WTC11 (cell line): ENCODE measurements at regions not wholly inside any gene's neighbourhood (a gene's known extent, or its start where the extent isn't known, plus 50 kb on each side); places are given as distances from the start of the nearest gene placed in this dataset.

Source experiments
- ATAC-seq: fragments of 200-7000 bp; cut with Tn5 transposase; 2 replicates; pipeline ENCODE4 v1.10.0; 2021; ENCODE audit warnings: mild to moderate bottlenecking, moderate library complexity
- CTCF ChIA-PET: fragments of 300-600 bp; sonication (Branson Sonifier 250); formaldehyde crosslinking; loops from one replicate; lab custom pipeline; 2021; ENCODE audit warnings: antibody characterized with exemption; lab: Charles Lee
- POLR2A ChIA-PET: fragments of 350-600 bp; sonication (Branson Sonifier 250); formaldehyde crosslinking; loops from one replicate; lab custom pipeline; 2021; ENCODE audit warnings: antibody characterized with exemption; lab: Charles Lee
- DNase-seq: peaks from one replicate; pipeline ENCODE4 v3.0.0; 2021; ENCODE audit warnings: low spot score
- H3K27ac Mint-ChIP-seq: 2 replicates; pipeline ENCODE4 v1.8.0; 2021; ENCODE audit warnings: mixed read lengths
- H3K27me3 Mint-ChIP-seq: 2 replicates; pipeline ENCODE4 v1.8.0; 2021; ENCODE audit warnings: low read depth, mild to moderate bottlenecking, moderate library complexity, mixed read lengths
- H3K36me3 Mint-ChIP-seq: 2 replicates; pipeline ENCODE4 v1.8.0; 2021; ENCODE audit warnings: mixed read lengths
- H3K4me1 Mint-ChIP-seq: 2 replicates; pipeline ENCODE4 v1.8.0; 2022; ENCODE audit warnings: mixed read lengths
- H3K4me3 Mint-ChIP-seq: 2 replicates; pipeline ENCODE4 v1.8.0; 2021; ENCODE audit warnings: mild to moderate bottlenecking, moderate library complexity, mixed read lengths
- H3K9me3 Mint-ChIP-seq: 2 replicates; pipeline ENCODE4 v1.8.0; 2021; ENCODE audit warnings: mixed read lengths
- AFF4 ChIP-seq: sonication (generic); formaldehyde crosslinking; IDR thresholded peaks from 2 replicates; pipeline ENCODE4 v1.8.1; 2023; ENCODE audit warnings: mild to moderate bottlenecking, missing genetic modification reagents, borderline replicate concordance
- CDX4 ChIP-seq: fragments of 250-450 bp; sonication (Bioruptor Pico); IDR thresholded peaks from 2 replicates; pipeline ENCODE4 v1.9.0; 2021; ENCODE audit warnings: moderate library complexity, mild to moderate bottlenecking, inconsistent platforms, borderline replicate concordance
- CTCF ChIP-seq: fragments of 200-600 bp; IDR thresholded peaks from 2 replicates; pipeline ENCODE4 v1.8.0; 2022; ENCODE audit warnings: antibody characterized with exemption
- JAZF1 ChIP-seq: fragments of 250-450 bp; sonication (Bioruptor Pico); IDR thresholded peaks from 2 replicates; pipeline ENCODE4 v1.9.0; 2021; ENCODE audit warnings: moderate library complexity, mild to moderate bottlenecking, inconsistent platforms
- NR2C2 ChIP-seq: sonication (generic); formaldehyde crosslinking; IDR thresholded peaks from 2 replicates; pipeline ENCODE4 v1.8.0; 2022; ENCODE audit warnings: mild to moderate bottlenecking, missing genetic modification reagents
- SMAD4 ChIP-seq: sonication (generic); formaldehyde crosslinking; IDR thresholded peaks from 2 replicates; pipeline ENCODE4 v1.8.0; 2022; ENCODE audit warnings: mild to moderate bottlenecking, missing genetic modification reagents
- TEAD4 ChIP-seq: sonication (generic); formaldehyde crosslinking; IDR thresholded peaks from 2 replicates; pipeline ENCODE4 v1.8.0; 2022; ENCODE audit warnings: mild to moderate bottlenecking, missing genetic modification reagents
- ZNF138 ChIP-seq: sonication (generic); formaldehyde crosslinking; conservative IDR thresholded peaks from 2 replicates; pipeline ENCODE4 v1.8.1; 2022; ENCODE audit warnings: mild to moderate bottlenecking, moderate library complexity, missing genetic modification reagents
- ZNF317 ChIP-seq: sonication (generic); formaldehyde crosslinking; IDR thresholded peaks from 2 replicates; pipeline ENCODE4 v1.8.1; 2023; ENCODE audit warnings: low read depth, mild to moderate bottlenecking, moderate library complexity, missing genetic modification reagents, borderline replicate concordance
- ZNF416 ChIP-seq: fragments of 250-450 bp; sonication (Bioruptor Pico); IDR thresholded peaks from 2 replicates; pipeline ENCODE4 v1.9.0; 2021; ENCODE audit warnings: mild to moderate bottlenecking, inconsistent platforms
- ZNF532 ChIP-seq: fragments of 250-450 bp; sonication (Bioruptor Pico); IDR thresholded peaks from 2 replicates; pipeline ENCODE4 v1.9.0; 2021; ENCODE audit warnings: mild to moderate bottlenecking, borderline replicate concordance

- Mint-ChIP-seq H3K4me3 (no peak overlapping the region), H3K27me3 (no peaks in the 10 kb centered on the region), H3K4me1 (no peaks in the 10 kb centered on the region), H3K27ac (no peak overlapping the region), H3K36me3 (no peaks in the 10 kb centered on the region), H3K9me3 (peaks cover 5% of the 10 kb centered on the region)
- DNase-seq (no peak), ATAC-seq (no peak)
- POLR2A ChIA-PET = interaction anchor here (0.6 kb wide), 1 partner anchor 603 kb away, joined by 3 read pairs; no protein-coding TSS in a partner anchor
- CTCF ChIA-PET = no interaction called here
- TF ChIP-seq ZNF317 (CRISPR knock-in tag) = no peak
- no peak for TF ChIP-seq CDX4 (CRISPR knock-in tag)
- no peak for TF ChIP-seq ZNF138 (CRISPR knock-in tag)
- no peak for TF ChIP-seq NR2C2
- TF ChIP-seq JAZF1 = no peak
- no peak for TF ChIP-seq ZNF416 (CRISPR knock-in tag)
Observed at GRCh38 chr7:17067691-17068090, 185.9 kb upstream of the AGR3 start.

- Mint-ChIP-seq H3K4me3 (no peak overlapping the region), H3K36me3 (no peaks in the 10 kb centered on the region), H3K27me3 (no peaks in the 10 kb centered on the region), H3K4me1 (no peaks in the 10 kb centered on the region), H3K27ac (no peak overlapping the region), H3K9me3 (peaks cover 5% of the 10 kb centered on the region)
- no peak for TF ChIP-seq AFF4 (CRISPR knock-in tag)
- CTCF ChIA-PET = no interaction called here
- POLR2A ChIA-PET = no interaction called here
- ATAC-seq (no peak), DNase-seq (no peak)
Observed at GRCh38 chr7:17069146-17069545, 187.4 kb upstream of the AGR3 start.

- Mint-ChIP-seq H3K4me3 (no peak overlapping the region), H3K9me3 (peaks cover 5% of the 10 kb centered on the region), H3K4me1 (no peaks in the 10 kb centered on the region), H3K27ac (no peak overlapping the region), H3K36me3 (no peaks in the 10 kb centered on the region)
- DNase-seq = no peak
- CTCF ChIA-PET = no interaction called here
- TF ChIP-seq TEAD4 (CRISPR knock-in tag) = no peak
- TF ChIP-seq SMAD4 (CRISPR knock-in tag) = no peak
- TF ChIP-seq ZNF532 (CRISPR knock-in tag) = no peak
- no peak for TF ChIP-seq CTCF
- TF ChIP-seq, all 79 proteins: peak for 0
- no peaks in the 10 kb centered on the region for H3K27me3 Mint-ChIP-seq
- POLR2A ChIA-PET = no interaction called here
- no peak for ATAC-seq
Observed at GRCh38 chr7:17070231-17070708, 188.5 kb upstream of the AGR3 start.
